IPS-15b (cell line): ENCODE measurements at regions not wholly inside any gene's neighbourhood (a gene's known extent, or its start where the extent isn't known, plus 50 kb on each side); places are given as distances from the start of the nearest gene placed in this dataset.
"Not testable (repeated sequence)": the region's sequence is repeated elsewhere in the genome, so short reads cannot be mapped to it uniquely, and the experiment has no call there.

Source experiments
- H3K27me3 ChIP-seq: one replicate; pipeline ENCODE4 v1.6.1; 2013; ENCODE audit warnings: low read length; ENCODE audit not compliant: control insufficient read depth, insufficient read depth
- H3K36me3 ChIP-seq: one replicate; pipeline ENCODE4 v1.6.1; 2013; ENCODE audit warnings: low read length; ENCODE audit not compliant: control insufficient read depth, insufficient read depth
- H3K4me1 ChIP-seq: one replicate; pipeline ENCODE4 v1.6.1; 2013; ENCODE audit warnings: mild to moderate bottlenecking, low read length; ENCODE audit not compliant: control insufficient read depth, insufficient read depth
- H3K4me3 ChIP-seq: one replicate; pipeline ENCODE4 v1.5.1; 2013; ENCODE audit warnings: low read depth, low read length
- H3K9ac ChIP-seq: one replicate; pipeline ENCODE4 v1.6.1; 2013; ENCODE audit warnings: low read depth, mild to moderate bottlenecking, low read length
- H3K9me3 ChIP-seq: one replicate; pipeline ENCODE4 v1.6.1; 2013; ENCODE audit warnings: mild to moderate bottlenecking, low read length; ENCODE audit not compliant: control insufficient read depth, insufficient read depth

DNA sequence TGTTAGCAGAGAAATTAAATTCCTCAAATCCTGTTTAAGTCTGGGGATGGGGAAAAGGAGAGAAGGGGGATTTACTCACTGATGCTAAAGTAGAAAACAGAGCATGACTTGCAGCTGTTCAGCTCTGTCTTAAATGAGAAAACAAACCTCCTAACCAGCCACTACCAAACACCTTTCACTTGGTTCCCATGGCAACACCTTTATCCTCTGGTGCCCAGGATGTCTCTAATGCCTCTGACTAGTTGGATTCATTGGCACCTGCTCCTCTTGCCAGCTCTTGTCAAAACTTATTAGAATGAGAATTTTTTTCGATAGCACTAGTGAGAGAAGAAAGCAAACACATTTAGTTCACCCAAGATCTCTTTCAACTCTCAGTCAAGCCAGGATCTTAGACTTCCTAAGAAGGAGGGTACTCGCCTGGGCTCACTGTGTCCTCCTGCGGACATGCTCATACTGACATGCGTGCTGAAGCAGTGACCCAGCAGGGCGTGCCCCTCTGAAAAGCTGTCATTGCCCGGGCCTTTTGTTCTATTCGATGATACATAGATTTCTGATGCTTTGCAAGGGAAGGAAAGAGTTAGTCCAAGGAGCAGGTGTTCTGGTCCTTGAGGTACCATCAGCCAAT is 656.0 kb upstream of the CELF4 start:
- H3K9ac ChIP-seq, result no peak overlapping the region
- H3K36me3 ChIP-seq, result no peaks in the 10 kb centered on the region
- no peak overlapping the region for H3K4me3 ChIP-seq
- H3K4me1 ChIP-seq, result no peaks in the 10 kb centered on the region
- no peaks in the 10 kb centered on the region for H3K27me3 ChIP-seq
- H3K9me3 ChIP-seq, result no peaks in the 10 kb centered on the region

GRCh38 chr18:38198956-38199355 is 633.4 kb upstream of the CELF4 start:
- H3K27me3 ChIP-seq, result no peaks in the 10 kb centered on the region
- no peak overlapping the region for H3K9ac ChIP-seq
- H3K4me1 ChIP-seq, result peaks cover 5% of the 10 kb centered on the region

DNA sequence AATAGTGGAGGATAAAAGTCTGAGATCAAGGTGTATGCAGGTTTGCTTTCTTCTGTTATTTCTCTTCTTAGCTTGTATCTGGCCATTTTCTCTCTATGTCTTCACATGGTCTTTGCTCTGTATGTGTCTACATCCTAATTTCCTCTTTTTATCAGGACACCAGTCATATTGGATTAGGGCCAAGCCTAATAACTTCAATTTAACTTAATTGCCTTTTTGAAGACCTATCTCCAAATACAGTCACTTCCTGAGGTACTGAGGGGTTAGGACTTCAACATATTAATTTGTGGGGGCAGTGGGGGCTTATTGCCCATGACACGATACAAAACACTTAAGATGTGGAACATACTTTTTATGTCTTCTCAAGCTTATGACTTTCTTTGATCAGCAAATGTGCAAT is 632.9 kb upstream of the CELF4 start:
- Histone ChIP-seq H3K4me3 (no peak overlapping the region), H3K27me3 (no peaks in the 10 kb centered on the region), H3K4me1 (peaks cover 5% of the 10 kb centered on the region), H3K9me3 (no peaks in the 10 kb centered on the region), H3K36me3 (no peaks in the 10 kb centered on the region), H3K9ac (no peak overlapping the region)

More at GRCh38 chr18:38198956-38199355, 633.4 kb upstream of the CELF4 start:
- H3K4me3 ChIP-seq, result no peak overlapping the region
- no peaks in the 10 kb centered on the region for H3K36me3 ChIP-seq
- no peaks in the 10 kb centered on the region for H3K9me3 ChIP-seq

DNA sequence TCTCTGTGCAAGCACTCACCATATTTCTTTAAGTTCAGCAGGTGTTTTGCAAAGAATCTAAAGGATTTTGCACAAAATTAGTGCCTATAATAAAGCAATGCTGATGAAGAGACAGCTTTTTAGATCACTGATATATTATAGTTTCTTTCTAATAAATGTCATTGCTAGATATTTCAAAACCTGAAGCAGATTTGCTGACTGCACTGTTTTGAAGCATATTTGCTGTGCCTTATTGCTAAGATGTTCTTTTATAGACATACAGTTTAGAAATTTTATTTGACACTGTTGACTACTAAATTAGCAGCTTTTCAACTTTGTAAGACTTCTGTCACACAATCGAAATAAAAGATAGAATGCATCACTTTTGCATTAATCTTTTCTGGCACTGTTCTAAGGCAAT is 620.9 kb upstream of the CELF4 start:
- H3K9ac ChIP-seq, result no peak overlapping the region
- no peaks in the 10 kb centered on the region for H3K4me1 ChIP-seq
- no peaks in the 10 kb centered on the region for H3K9me3 ChIP-seq
- no peaks in the 10 kb centered on the region for H3K36me3 ChIP-seq
- H3K4me3 ChIP-seq, result no peak overlapping the region
- no peaks in the 10 kb centered on the region for H3K27me3 ChIP-seq

- no peaks in the 10 kb centered on the region for H3K9me3 ChIP-seq
- no peak overlapping the region for H3K9ac ChIP-seq
- no peaks in the 10 kb centered on the region for H3K36me3 ChIP-seq
- H3K4me1 ChIP-seq, result no peaks in the 10 kb centered on the region
- H3K4me3 ChIP-seq, result no peak overlapping the region
- no peaks in the 10 kb centered on the region for H3K27me3 ChIP-seq
Observed at GRCh38 chr18:38174594-38174993, 609.0 kb upstream of the CELF4 start.

DNA sequence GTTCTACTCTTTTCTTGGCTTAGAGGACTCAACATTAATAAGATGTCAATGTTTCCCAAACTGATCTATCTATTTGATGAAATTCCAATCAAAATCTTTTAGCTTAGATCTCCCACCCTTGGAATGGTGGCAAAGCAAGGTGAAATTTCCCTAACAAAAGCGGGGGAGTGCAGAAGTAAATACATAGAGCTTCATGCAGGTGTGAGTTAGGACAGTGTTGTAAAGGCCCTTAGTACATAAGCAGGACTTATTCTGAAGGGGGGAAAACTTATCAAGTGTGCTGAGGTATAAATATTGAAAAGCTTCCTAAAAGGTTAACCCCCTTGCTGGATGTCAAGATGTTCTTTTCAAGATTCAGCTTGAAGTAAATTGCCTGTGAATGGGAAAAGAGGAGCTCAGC is 608.6 kb upstream of the CELF4 start:
- no peak overlapping the region for H3K4me3 ChIP-seq
- no peaks in the 10 kb centered on the region for H3K36me3 ChIP-seq
- H3K4me1 ChIP-seq, result no peaks in the 10 kb centered on the region
- H3K9me3 ChIP-seq, result no peaks in the 10 kb centered on the region
- H3K27me3 ChIP-seq, result no peaks in the 10 kb centered on the region
- no peak overlapping the region for H3K9ac ChIP-seq

- Histone ChIP-seq H3K9ac (no peak overlapping the region), H3K9me3 (no peaks in the 10 kb centered on the region), H3K36me3 (no peaks in the 10 kb centered on the region), H3K4me1 (no peaks in the 10 kb centered on the region), H3K4me3 (no peak overlapping the region), H3K27me3 (no peaks in the 10 kb centered on the region)
Observed at GRCh38 chr18:38170845-38171244, 605.2 kb upstream of the CELF4 start.

- Histone ChIP-seq H3K27me3 (no peaks in the 10 kb centered on the region), H3K4me1 (no peaks in the 10 kb centered on the region), H3K9ac (no peak overlapping the region), H3K9me3 (no peaks in the 10 kb centered on the region), H3K36me3 (no peaks in the 10 kb centered on the region), H3K4me3 (no peak overlapping the region)
Observed at GRCh38 chr18:38167623-38168022, 602.0 kb upstream of the CELF4 start.

- not testable (repeated sequence) for H3K9me3 ChIP-seq, H3K27me3 ChIP-seq, H3K36me3 ChIP-seq, H3K4me1 ChIP-seq, H3K4me3 ChIP-seq, H3K9ac ChIP-seq
Observed at GRCh38 chr18:38153116-38153515, 587.5 kb upstream of the CELF4 start.

- no peak overlapping the region for H3K9ac ChIP-seq
- H3K36me3 ChIP-seq, result no peaks in the 10 kb centered on the region
- H3K4me3 ChIP-seq, result no peak overlapping the region
- H3K4me1 ChIP-seq, result peaks cover 2% of the 10 kb centered on the region
- H3K9me3 ChIP-seq, result no peaks in the 10 kb centered on the region
- no peaks in the 10 kb centered on the region for H3K27me3 ChIP-seq
Observed at GRCh38 chr18:38116716-38117115, 551.1 kb upstream of the CELF4 start.

- no peaks in the 10 kb centered on the region for H3K36me3 ChIP-seq
- H3K9ac ChIP-seq, result no peak overlapping the region
- H3K9me3 ChIP-seq, result no peaks in the 10 kb centered on the region
- peaks cover 2% of the 10 kb centered on the region for H3K4me1 ChIP-seq
- H3K4me3 ChIP-seq, result no peak overlapping the region
- H3K27me3 ChIP-seq, result no peaks in the 10 kb centered on the region
Observed at GRCh38 chr18:38115201-38115600, 549.6 kb upstream of the CELF4 start.

DNA sequence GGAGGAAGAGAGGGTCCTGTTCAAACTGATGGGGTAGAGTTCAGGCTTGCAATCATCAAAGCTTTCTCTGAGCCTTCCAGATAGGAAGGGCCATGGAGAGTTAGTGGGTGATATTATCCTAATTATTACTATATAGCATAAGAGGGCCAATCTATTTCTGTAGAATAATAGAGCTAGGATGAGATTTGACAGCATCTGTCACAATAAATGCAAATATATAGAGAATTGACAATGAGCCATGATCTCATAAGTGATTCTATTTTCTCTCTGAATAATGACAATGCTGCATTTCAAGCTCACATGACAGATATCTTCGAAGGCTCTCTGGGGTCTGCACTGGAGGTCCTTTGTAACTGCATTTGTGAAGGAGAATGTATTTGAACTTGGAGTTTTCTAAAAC is 521.9 kb upstream of the CELF4 start:
- Histone ChIP-seq H3K4me3 (no peak overlapping the region), H3K9me3 (no peaks in the 10 kb centered on the region), H3K9ac (no peak overlapping the region), H3K36me3 (no peaks in the 10 kb centered on the region), H3K4me1 (no peaks in the 10 kb centered on the region), H3K27me3 (no peaks in the 10 kb centered on the region)
